Adrenal gland (tissue), 5 donors: ENCODE measurements at regions not wholly inside any gene's neighbourhood (a gene's known extent, or its start where the extent isn't known, plus 50 kb on each side); places are given as distances from the start of the nearest gene placed in this dataset.

Experiments
- POLR2A ChIP-seq, 2 donors: fragments of 450-650 bp; IDR thresholded peaks; one replicate each; pipeline ENCODE4 v1.6.1; 2017; ENCODE audit warnings: antibody characterized with exemption in 2 of 2, mild to moderate bottlenecking in 2 of 2, moderate library complexity in 1 of 2
- TF ChIP-seq, protein P1 (sequence below), 6 experiments: fragments of 450-650 bp in 4 of 6; fragments of 200-600 bp in 2 of 6; sonication (generic) in 1 of 6; IDR thresholded peaks; 1 replicate in 5 of 6; 2 replicates in 1 of 6; pipeline versions ENCODE4 v1.5.1 to v1.8.0; 2016 to 2021; ENCODE audit warnings: antibody characterized with exemption in 6 of 6, mild to moderate bottlenecking in 2 of 6, moderate library complexity in 1 of 6
- donor health status: DM: no; HTN: no; CAD: no.

DNA sequence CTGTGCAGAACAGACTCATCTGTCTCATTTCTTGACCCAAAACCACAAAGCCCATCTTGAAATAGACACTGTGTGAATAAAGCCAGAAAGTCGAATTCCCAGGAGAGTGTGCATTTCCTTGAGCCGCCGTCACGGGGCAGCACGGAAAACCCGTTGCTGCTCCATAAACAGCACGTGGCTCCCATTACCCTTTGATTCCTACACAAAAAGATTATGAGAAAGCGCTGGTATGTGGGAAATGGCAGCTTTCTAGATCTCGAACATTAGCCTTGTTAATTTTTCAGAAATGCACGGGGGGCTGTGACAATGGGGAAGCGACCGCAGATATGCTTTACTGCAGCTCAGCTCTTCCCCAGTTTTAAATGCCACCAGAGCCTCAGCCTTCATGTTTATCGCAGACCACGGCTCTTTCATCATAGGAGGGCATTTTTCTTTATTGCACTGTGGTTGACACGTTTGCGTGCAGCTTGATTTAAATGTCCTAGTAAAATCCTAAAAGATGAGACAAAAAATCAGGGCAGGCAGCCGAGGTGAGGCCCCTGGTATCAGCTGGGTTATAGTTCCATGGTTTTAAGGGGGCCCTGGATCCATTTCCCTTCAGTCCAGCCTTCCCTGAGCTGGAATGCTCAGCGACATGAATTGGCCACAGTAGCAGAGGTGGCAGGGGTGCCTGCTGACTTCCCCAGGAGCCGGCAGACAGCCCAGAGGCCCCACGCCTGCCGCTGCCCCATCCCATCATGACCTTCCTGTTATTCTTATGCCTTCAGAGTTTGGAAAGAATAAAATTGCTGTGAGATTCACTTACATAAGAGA, 249.3 kb downstream of the NDUFA10 start:
- TF ChIP-seq, protein P1, sequence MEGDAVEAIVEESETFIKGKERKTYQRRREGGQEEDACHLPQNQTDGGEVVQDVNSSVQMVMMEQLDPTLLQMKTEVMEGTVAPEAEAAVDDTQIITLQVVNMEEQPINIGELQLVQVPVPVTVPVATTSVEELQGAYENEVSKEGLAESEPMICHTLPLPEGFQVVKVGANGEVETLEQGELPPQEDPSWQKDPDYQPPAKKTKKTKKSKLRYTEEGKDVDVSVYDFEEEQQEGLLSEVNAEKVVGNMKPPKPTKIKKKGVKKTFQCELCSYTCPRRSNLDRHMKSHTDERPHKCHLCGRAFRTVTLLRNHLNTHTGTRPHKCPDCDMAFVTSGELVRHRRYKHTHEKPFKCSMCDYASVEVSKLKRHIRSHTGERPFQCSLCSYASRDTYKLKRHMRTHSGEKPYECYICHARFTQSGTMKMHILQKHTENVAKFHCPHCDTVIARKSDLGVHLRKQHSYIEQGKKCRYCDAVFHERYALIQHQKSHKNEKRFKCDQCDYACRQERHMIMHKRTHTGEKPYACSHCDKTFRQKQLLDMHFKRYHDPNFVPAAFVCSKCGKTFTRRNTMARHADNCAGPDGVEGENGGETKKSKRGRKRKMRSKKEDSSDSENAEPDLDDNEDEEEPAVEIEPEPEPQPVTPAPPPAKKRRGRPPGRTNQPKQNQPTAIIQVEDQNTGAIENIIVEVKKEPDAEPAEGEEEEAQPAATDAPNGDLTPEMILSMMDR (IDR thresholded peaks at IDR 0.05) = no peak
- no peak for TF ChIP-seq POLR2A (IDR thresholded peaks at IDR 0.05)
